HG03066 (cell line): ENCODE measurements at regions not wholly inside any gene's neighbourhood (a gene's known extent, or its start where the extent isn't known, plus 50 kb on each side); places are given as distances from the start of the nearest gene placed in this dataset.
A peak's percentile ranks its signal among the peaks of the same experiment; 100 is the strongest.

ENCODE experiments used
- ATAC-seq: cut with Tn5 transposase; IDR thresholded peaks from one replicate; pipeline ENCODE4 v1.9.1; 2021; ENCODE audit warnings: low read depth; ENCODE audit not compliant: unreplicated experiment

GRCh38 chr6:148128014-148128730 lies 214.5 kb upstream of the SASH1 start:
- no peak for ATAC-seq

GRCh38 chr6:148134592-148134991 lies 208.0 kb upstream of the SASH1 start:
- no peak for ATAC-seq

- ATAC-seq: no peak
These were observed 206.1 kb upstream of the SASH1 start for GRCh38 chr6:148136586-148136985.

GRCh38 chr6:148137652-148138051 lies 205.0 kb upstream of the SASH1 start:
- no peak for ATAC-seq

GRCh38 chr6:148138573-148138972 lies 204.1 kb upstream of the SASH1 start:
- ATAC-seq: no peak

- no peak for ATAC-seq
These were observed 201.7 kb upstream of the SASH1 start for GRCh38 chr6:148140772-148141557.

- ATAC-seq: no peak
These were observed 199.8 kb upstream of the SASH1 start for GRCh38 chr6:148142821-148143220.

GRCh38 chr6:148143771-148144170 lies 198.9 kb upstream of the SASH1 start:
- ATAC-seq: no peak

- peak; percentile 79 for ATAC-seq
These were observed 197.6 kb upstream of the SASH1 start for GRCh38 chr6:148144917-148145521.

- no peak for ATAC-seq
These were observed 195.7 kb upstream of the SASH1 start for GRCh38 chr6:148146717-148147462.

- no peak for ATAC-seq
These were observed 195.2 kb upstream of the SASH1 start for GRCh38 chr6:148147463-148147830.

GRCh38 chr6:148151896-148152643 lies 190.6 kb upstream of the SASH1 start:
- ATAC-seq: no peak

GRCh38 chr6:148154668-148155067 lies 188.0 kb upstream of the SASH1 start:
- ATAC-seq: no peak

GRCh38 chr6:148155293-148155692 lies 187.3 kb upstream of the SASH1 start:
- ATAC-seq: no peak

- no peak for ATAC-seq
These were observed 184.8 kb upstream of the SASH1 start for GRCh38 chr6:148157841-148158240.

- ATAC-seq: no peak
These were observed 178.0 kb upstream of the SASH1 start for GRCh38 chr6:148164645-148165044.

GRCh38 chr6:148166339-148166968 lies 176.2 kb upstream of the SASH1 start:
- ATAC-seq: no peak

- no peak for ATAC-seq
These were observed 172.9 kb upstream of the SASH1 start for GRCh38 chr6:148169706-148170105.

GRCh38 chr6:148170286-148170685 lies 172.4 kb upstream of the SASH1 start:
- ATAC-seq: no peak

GRCh38 chr6:148173548-148173947 lies 169.1 kb upstream of the SASH1 start:
- ATAC-seq: no peak
